ENCODE measurements at regions not wholly inside any gene's neighbourhood (a gene's known extent, or its start where the extent isn't known, plus 50 kb on each side); places are given as distances from the start of the nearest gene placed in this dataset.

DNA sequence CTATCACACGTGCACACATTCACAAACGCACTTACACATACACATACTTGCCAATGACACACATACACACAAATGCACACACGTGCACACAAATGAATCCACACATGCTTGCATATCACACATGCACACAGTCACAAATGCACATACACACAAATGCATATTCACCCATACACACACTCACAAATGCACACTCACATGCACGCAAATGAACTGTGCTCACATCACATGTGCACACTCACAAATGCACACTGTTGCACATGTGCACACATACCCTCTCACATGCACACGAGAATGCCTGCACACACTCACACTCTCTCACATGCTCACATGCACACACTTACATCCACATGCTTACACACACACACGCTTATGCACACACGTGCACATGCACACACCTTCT is 368.1 kb downstream of the EIPR1 start:
- TF ChIP-seq, protein P1, sequence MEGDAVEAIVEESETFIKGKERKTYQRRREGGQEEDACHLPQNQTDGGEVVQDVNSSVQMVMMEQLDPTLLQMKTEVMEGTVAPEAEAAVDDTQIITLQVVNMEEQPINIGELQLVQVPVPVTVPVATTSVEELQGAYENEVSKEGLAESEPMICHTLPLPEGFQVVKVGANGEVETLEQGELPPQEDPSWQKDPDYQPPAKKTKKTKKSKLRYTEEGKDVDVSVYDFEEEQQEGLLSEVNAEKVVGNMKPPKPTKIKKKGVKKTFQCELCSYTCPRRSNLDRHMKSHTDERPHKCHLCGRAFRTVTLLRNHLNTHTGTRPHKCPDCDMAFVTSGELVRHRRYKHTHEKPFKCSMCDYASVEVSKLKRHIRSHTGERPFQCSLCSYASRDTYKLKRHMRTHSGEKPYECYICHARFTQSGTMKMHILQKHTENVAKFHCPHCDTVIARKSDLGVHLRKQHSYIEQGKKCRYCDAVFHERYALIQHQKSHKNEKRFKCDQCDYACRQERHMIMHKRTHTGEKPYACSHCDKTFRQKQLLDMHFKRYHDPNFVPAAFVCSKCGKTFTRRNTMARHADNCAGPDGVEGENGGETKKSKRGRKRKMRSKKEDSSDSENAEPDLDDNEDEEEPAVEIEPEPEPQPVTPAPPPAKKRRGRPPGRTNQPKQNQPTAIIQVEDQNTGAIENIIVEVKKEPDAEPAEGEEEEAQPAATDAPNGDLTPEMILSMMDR (IDR thresholded peaks at IDR 0.05; ENCODE audit: control extremely low read depth in 1 of 3, insufficient read depth in 1 of 3, low read depth in 1 of 3, low read length in 3 of 3): no peak
- TF ChIP-seq BCL11A (IDR thresholded peaks at IDR 0.05; ENCODE audit: low read depth in 2 of 2, low read length in 2 of 2): no peak
- no peak for TF ChIP-seq RFX5 (IDR thresholded peaks at IDR 0.05; ENCODE audit: borderline replicate concordance, low read depth, low read length)
- no peak for TF ChIP-seq SP1 (IDR thresholded peaks at IDR 0.05; ENCODE audit: low read depth, low read length)
- no peak for TF ChIP-seq KDM1A (IDR thresholded peaks at IDR 0.05; ENCODE audit: borderline replicate concordance, low read length)
- no peak for TF ChIP-seq BACH1 (IDR thresholded peaks at IDR 0.05; ENCODE audit: low read length)
- no peak for TF ChIP-seq POLR2A (IDR thresholded peaks at IDR 0.05; ENCODE audit: control extremely low read depth in 1 of 2, low read depth in 2 of 2, low read length in 2 of 2)
- no peak for TF ChIP-seq JUN (IDR thresholded peaks at IDR 0.05; ENCODE audit: low read depth, low read length)
- TF ChIP-seq POU5F1 (IDR thresholded peaks at IDR 0.05; ENCODE audit: low read depth, low read length): no peak
- TF ChIP-seq ATF2 (IDR thresholded peaks at IDR 0.05; ENCODE audit: low read length): no peak
- TF ChIP-seq YY1 (IDR thresholded peaks at IDR 0.05; ENCODE audit: low read depth, low read length): no peak
- TF ChIP-seq RNF2 (IDR thresholded peaks at IDR 0.05; ENCODE audit: borderline replicate concordance, low read depth, low read length, missing control alignments, poor library complexity, severe bottlenecking): no peak

Measured in H1 (cell line).